ENCODE measurements at regions not wholly inside any gene's neighbourhood (a gene's known extent, or its start where the extent isn't known, plus 50 kb on each side); places are given as distances from the start of the nearest gene placed in this dataset.

- Mint-ChIP-seq H3K27me3 (ENCODE audit: insufficient read depth, low read depth, poor library complexity) (no peaks in the 10 kb centered on the region), H3K4me3 (no peak overlapping the region), H3K27ac (no peak overlapping the region), H3K9me3 (peaks cover 62% of the 10 kb centered on the region), H3K4me1 (no peaks in the 10 kb centered on the region), H3K36me3 (ENCODE audit: low read depth) (no peaks in the 10 kb centered on the region)
- Histone ChIP-seq H3F3A (replicated peaks; ENCODE audit: low read depth) (no peaks in the 10 kb centered on the region), H3K27me3 (ENCODE audit: insufficient read depth) (no peaks in the 10 kb centered on the region), H3K79me2 (replicated peaks; ENCODE audit: insufficient read depth) (no peaks in the 10 kb centered on the region), H4K20me1 (replicated peaks; ENCODE audit: insufficient read depth) (no peaks in the 10 kb centered on the region), H3K27ac (ENCODE audit: low read depth) (no peak overlapping the region), H3K36me3 (ENCODE audit: insufficient read depth) (no peaks in the 10 kb centered on the region), H3K4me1 (ENCODE audit: insufficient read depth) (no peaks in the 10 kb centered on the region), H3K4me3 (no peak overlapping the region), H2AFZ (no peak overlapping the region), H3K9me2 (ENCODE audit: insufficient read depth) (no peaks in the 10 kb centered on the region), H3K4me2 (no peak overlapping the region)
- no peak for TF ChIP-seq CTCF (conservative IDR thresholded peaks at IDR 0.05; ENCODE audit: low read depth in 2 of 2)
- TF ChIP-seq REST (IDR thresholded peaks at IDR 0.05; ENCODE audit: unreplicated experiment) = no peak
- no peak for TF ChIP-seq ZNF114 (CRISPR knock-in tag; IDR thresholded peaks at IDR 0.05)
- no peak for TF ChIP-seq ZNF462 (CRISPR knock-in tag; IDR thresholded peaks at IDR 0.05)
- TF ChIP-seq ZNF331 (CRISPR knock-in tag; IDR thresholded peaks at IDR 0.05; ENCODE audit: low read depth) = no peak
- no peak for TF ChIP-seq CREB1 (CRISPR knock-in tag; IDR thresholded peaks at IDR 0.05; ENCODE audit: low read depth)
- no peak for TF ChIP-seq JUNB (IDR thresholded peaks at IDR 0.05; ENCODE audit: unreplicated experiment)
- no peak for TF ChIP-seq EZH2 (IDR thresholded peaks at IDR 0.05; ENCODE audit: low read depth, unreplicated experiment)
- TF ChIP-seq NANOG (IDR thresholded peaks at IDR 0.05; ENCODE audit: borderline replicate concordance) = no peak
- TF ChIP-seq ETS1 (IDR thresholded peaks at IDR 0.05) = no peak
- no peak for DNase-seq (ENCODE audit: low spot score)
- ATAC-seq = no peak
Observed at GRCh38 chr9:118189615-118190014, 485.4 kb downstream of the TLR4 start.

Data from GM23338 (cell line).